PC-9 (cell line): ENCODE measurements at regions not wholly inside any gene's neighbourhood (a gene's known extent, or its start where the extent isn't known, plus 50 kb on each side); places are given as distances from the start of the nearest gene placed in this dataset.

ENCODE experiments used
- BruUV-seq: library from RNA; stranded (reverse); fragments of 400-500 nt; replicated peaks from 2 replicates; lab custom pipeline; 2021; lab: Mats Ljungman, UMichigan
- CTCF ChIA-PET: fragments of 300-600 bp; sonication (Branson Sonifier 250); formaldehyde crosslinking; loops from one replicate; lab custom pipeline; 2022; ENCODE audit warnings: antibody characterized with exemption; lab: Charles Lee
- POLR2A ChIA-PET: fragments of 300-600 bp; sonication (Branson Sonifier 250); formaldehyde crosslinking; loops from one replicate; lab custom pipeline; 2022; ENCODE audit warnings: antibody characterized with exemption; ENCODE audit not compliant: unreplicated experiment; lab: Charles Lee
- DNase-seq, 2 experiments: peaks; one replicate each; pipeline versions ENCODE4 v3.0.0 to v3.0.0-alpha.2; 2015 to 2022; ENCODE audit warnings: mixed read lengths in 1 of 2
- H2AFZ ChIP-seq: fragments of 200-600 bp; sonication (generic); 2 replicates; pipeline ENCODE4 v1.8.1; 2017; ENCODE audit warnings: antibody characterized with exemption
- H3F3A ChIP-seq: fragments of 200-600 bp; sonication (generic); 2 replicates; pipeline ENCODE4 v1.8.1; 2017; ENCODE audit warnings: antibody characterized with exemption, mild to moderate bottlenecking, low read depth; ENCODE audit not compliant: insufficient read depth
- H3K27ac ChIP-seq: fragments of 200-600 bp; sonication (generic); 2 replicates; pipeline ENCODE4 v1.6.1; 2016; ENCODE audit warnings: mixed run types
- H3K27me3 ChIP-seq: fragments of 200-600 bp; sonication (generic); 2 replicates; pipeline ENCODE4 v1.6.1; 2016; ENCODE audit warnings: low read depth, mixed run types; ENCODE audit not compliant: insufficient read depth
- H3K36me3 ChIP-seq: fragments of 200-600 bp; sonication (generic); 2 replicates; pipeline ENCODE4 v1.6.1; 2016; ENCODE audit warnings: low read depth, mixed run types
- H3K4me1 ChIP-seq: fragments of 200-600 bp; sonication (generic); replicated peaks from 2 replicates; pipeline ENCODE4 v1.6.1; 2016; ENCODE audit warnings: mixed run types; ENCODE audit not compliant: insufficient read depth
- H3K4me2 ChIP-seq: fragments of 200-600 bp; sonication (generic); 2 replicates; pipeline ENCODE4 v1.6.1; 2017; ENCODE audit warnings: mixed run types
- H3K4me3 ChIP-seq: fragments of 200-600 bp; sonication (generic); 2 replicates; pipeline ENCODE4 v1.6.1; 2016; ENCODE audit warnings: mixed run types
- H3K79me2 ChIP-seq: fragments of 200-600 bp; sonication (generic); 2 replicates; pipeline ENCODE4 v1.6.1; 2017; ENCODE audit warnings: low read depth, mixed run types
- H3K9me2 ChIP-seq: fragments of 200-600 bp; sonication (generic); 2 replicates; pipeline ENCODE4 v1.8.1; 2017; ENCODE audit warnings: mild to moderate bottlenecking; ENCODE audit not compliant: insufficient read depth
- H3K9me3 ChIP-seq: fragments of 200-600 bp; sonication (generic); 2 replicates; pipeline ENCODE4 v1.8.1; 2016; ENCODE audit warnings: low read depth; ENCODE audit not compliant: insufficient read depth
- H4K20me1 ChIP-seq: fragments of 200-600 bp; sonication (generic); 2 replicates; pipeline ENCODE4 v1.8.1; 2017; ENCODE audit not compliant: insufficient read depth
- EZH2 ChIP-seq: fragments of 200-600 bp; sonication (generic); IDR thresholded peaks from 2 replicates; pipeline ENCODE4 v1.8.0; 2017; ENCODE audit warnings: antibody characterized with exemption, low read depth
- intact Hi-C: fragments of 100-400 bp; cut with micrococcal nuclease; formaldehyde crosslinking; loops from one replicate; pipeline ENCODE4 v1.10.0; 2022; ENCODE audit not compliant: unreplicated experiment
- TF ChIP-seq, protein P1 (sequence below): fragments of 200-600 bp; sonication (generic); conservative IDR thresholded peaks from 2 replicates; pipeline ENCODE4 v1.6.1; 2017; ENCODE audit warnings: mixed run types, antibody characterized with exemption, mild to moderate bottlenecking, moderate library complexity

- Histone ChIP-seq H3K4me2 (no peak overlapping the region), H3K4me3 (no peak overlapping the region), H2AFZ (no peak overlapping the region), H3K79me2 (no peaks in the 10 kb centered on the region), H3K27me3 (no peaks in the 10 kb centered on the region), H4K20me1 (no peaks in the 10 kb centered on the region), H3K36me3 (no peaks in the 10 kb centered on the region), H3K27ac (no peak overlapping the region), H3K4me1 (0 out of 2 replicates have a peak, but pooled peaks cover 4% of the 10 kb centered on the region), H3K9me3 (no peaks in the 10 kb centered on the region), H3K9me2 (no peaks in the 10 kb centered on the region), H3F3A (no peaks in the 10 kb centered on the region)
- ChIA-PET POLR2A (no interaction called here), CTCF (no interaction called here)
- no peak for TF ChIP-seq EZH2
- TF ChIP-seq, protein P1, sequence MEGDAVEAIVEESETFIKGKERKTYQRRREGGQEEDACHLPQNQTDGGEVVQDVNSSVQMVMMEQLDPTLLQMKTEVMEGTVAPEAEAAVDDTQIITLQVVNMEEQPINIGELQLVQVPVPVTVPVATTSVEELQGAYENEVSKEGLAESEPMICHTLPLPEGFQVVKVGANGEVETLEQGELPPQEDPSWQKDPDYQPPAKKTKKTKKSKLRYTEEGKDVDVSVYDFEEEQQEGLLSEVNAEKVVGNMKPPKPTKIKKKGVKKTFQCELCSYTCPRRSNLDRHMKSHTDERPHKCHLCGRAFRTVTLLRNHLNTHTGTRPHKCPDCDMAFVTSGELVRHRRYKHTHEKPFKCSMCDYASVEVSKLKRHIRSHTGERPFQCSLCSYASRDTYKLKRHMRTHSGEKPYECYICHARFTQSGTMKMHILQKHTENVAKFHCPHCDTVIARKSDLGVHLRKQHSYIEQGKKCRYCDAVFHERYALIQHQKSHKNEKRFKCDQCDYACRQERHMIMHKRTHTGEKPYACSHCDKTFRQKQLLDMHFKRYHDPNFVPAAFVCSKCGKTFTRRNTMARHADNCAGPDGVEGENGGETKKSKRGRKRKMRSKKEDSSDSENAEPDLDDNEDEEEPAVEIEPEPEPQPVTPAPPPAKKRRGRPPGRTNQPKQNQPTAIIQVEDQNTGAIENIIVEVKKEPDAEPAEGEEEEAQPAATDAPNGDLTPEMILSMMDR, result no peak
- intact Hi-C loops, result no loop called here
- no TSS peak for BruUV-seq
- no peak for DNase-seq
Observed at GRCh38 chr5:89351975-89352374, 469.0 kb upstream of the MEF2C start.

DNA sequence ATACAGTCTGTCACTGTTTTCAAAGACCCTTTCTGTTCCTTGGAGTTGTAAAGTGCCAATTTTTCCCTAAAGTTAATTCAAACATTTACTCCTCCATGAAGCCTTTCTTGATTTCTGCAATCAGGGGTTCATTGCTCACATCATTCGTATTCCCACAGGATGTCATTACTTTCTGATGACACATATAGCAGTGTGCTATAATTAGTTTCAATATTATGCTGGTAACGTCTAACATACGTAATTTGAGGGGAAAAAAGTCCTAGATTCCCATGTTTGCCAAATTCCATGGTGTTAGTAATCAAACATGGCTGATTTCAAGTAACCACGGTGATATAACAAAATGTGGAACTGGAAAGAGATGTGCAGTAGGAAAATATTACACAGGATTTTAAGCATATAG is 468.2 kb upstream of the MEF2C start:
- POLR2A ChIA-PET, result no interaction called here
- BruUV-seq, result no TSS peak
- H3F3A ChIP-seq, result no peaks in the 10 kb centered on the region
- no peaks in the 10 kb centered on the region for H4K20me1 ChIP-seq
- no peak for DNase-seq
- CTCF ChIA-PET, result no interaction called here
- TF ChIP-seq, protein P1, result no peak
- TF ChIP-seq EZH2, result no peak
- no peak overlapping the region for H3K27ac ChIP-seq
- no peaks in the 10 kb centered on the region for H3K36me3 ChIP-seq
- H3K4me1 ChIP-seq, result 0 out of 2 replicates have a peak, but pooled peaks cover 4% of the 10 kb centered on the region
- H3K4me3 ChIP-seq, result no peak overlapping the region
- intact Hi-C loops, result no loop called here
- H3K27me3 ChIP-seq, result no peaks in the 10 kb centered on the region
- no peaks in the 10 kb centered on the region for H3K9me2 ChIP-seq
- H3K9me3 ChIP-seq, result no peaks in the 10 kb centered on the region
- H2AFZ ChIP-seq, result no peak overlapping the region
- no peak overlapping the region for H3K4me2 ChIP-seq
- no peaks in the 10 kb centered on the region for H3K79me2 ChIP-seq

GRCh38 chr5:89350684-89351083 is 467.7 kb upstream of the MEF2C start:
- no peak overlapping the region for H3K4me3 ChIP-seq
- no peaks in the 10 kb centered on the region for H3K36me3 ChIP-seq
- intact Hi-C loops, result no loop called here
- CTCF ChIA-PET, result no interaction called here
- TF ChIP-seq, protein P1, result no peak
- TF ChIP-seq EZH2, result no peak
- no peaks in the 10 kb centered on the region for H3F3A ChIP-seq
- POLR2A ChIA-PET, result no interaction called here
- H3K27me3 ChIP-seq, result no peaks in the 10 kb centered on the region
- DNase-seq, result no peak
- H2AFZ ChIP-seq, result no peak overlapping the region
- no TSS peak for BruUV-seq
- H3K9me3 ChIP-seq, result no peaks in the 10 kb centered on the region
- H3K79me2 ChIP-seq, result no peaks in the 10 kb centered on the region
- H3K4me2 ChIP-seq, result no peak overlapping the region
- H3K27ac ChIP-seq, result no peak overlapping the region
- 0 out of 2 replicates have a peak, but pooled peaks cover 4% of the 10 kb centered on the region for H3K4me1 ChIP-seq
- no peaks in the 10 kb centered on the region for H4K20me1 ChIP-seq
- H3K9me2 ChIP-seq, result no peaks in the 10 kb centered on the region
